PFSK-1 (cell line): ENCODE measurements at regions not wholly inside any gene's neighbourhood (a gene's known extent, or its start where the extent isn't known, plus 50 kb on each side); places are given as distances from the start of the nearest gene placed in this dataset.

Experiments
- POLR2AphosphoS5 ChIP-seq: IDR thresholded peaks from 2 replicates; pipeline ENCODE4 v1.6.1; 2012; ENCODE audit warnings: low read depth, mild to moderate bottlenecking, control low read depth, low read length, moderate library complexity
- REST ChIP-seq, 2 experiments: IDR thresholded peaks; 2 replicates each; pipeline versions ENCODE4 v1.6.1 to v1.8.0; 2011 to 2012; ENCODE audit warnings: low read depth in 2 of 2, low read length in 2 of 2, control low read depth in 1 of 2, inconsistent platforms in 1 of 2, mild to moderate bottlenecking in 1 of 2, moderate library complexity in 1 of 2; ENCODE audit not compliant: insufficient read depth in 1 of 2
- TAF1 ChIP-seq: IDR thresholded peaks from 2 replicates; pipeline ENCODE4 v1.6.1; 2012; ENCODE audit warnings: low read length, control low read depth, borderline replicate concordance; ENCODE audit not compliant: insufficient read depth

GRCh38 chr5:14960120-14960462 is 88.5 kb upstream of the ANKH start:
- no peak for TF ChIP-seq POLR2AphosphoS5
- no peak for TF ChIP-seq REST (IDR thresholded peaks at IDR 0.05; ENCODE audit: insufficient read depth in 1 of 2, low read depth in 2 of 2, low read length in 2 of 2)
- no peak for TF ChIP-seq TAF1
